H1 (cell line): ENCODE measurements at regions not wholly inside any gene's neighbourhood (a gene's known extent, or its start where the extent isn't known, plus 50 kb on each side); places are given as distances from the start of the nearest gene placed in this dataset.

Source experiments
- BACH1 ChIP-seq: IDR thresholded peaks from 2 replicates; pipeline ENCODE4 v1.6.1; 2012; ENCODE audit warnings: low read length, improper control_type of control experiment
- EP300 ChIP-seq, 2 experiments: IDR thresholded peaks; 1 replicate in 1 of 2; 2 replicates in 1 of 2; pipeline ENCODE4 v1.6.1; 2011 to 2012; ENCODE audit warnings: low read depth in 2 of 2, low read length in 2 of 2, mild to moderate bottlenecking in 2 of 2, borderline replicate concordance in 1 of 2, inconsistent platforms in 1 of 2, moderate library complexity in 1 of 2
- RNF2 ChIP-seq: fragments of 200-900, 300-1000 bp; sonication (generic); IDR thresholded peaks from 2 replicates; pipeline ENCODE4 v1.7.1; 2016; ENCODE audit warnings: borderline replicate concordance, low read depth, mild to moderate bottlenecking, antibody characterized with exemption, low read length; ENCODE audit not compliant: poor library complexity, severe bottlenecking; ENCODE audit errors: missing control alignments
- TAF1 ChIP-seq: IDR thresholded peaks from 2 replicates; pipeline ENCODE4 v1.6.1; 2011; ENCODE audit warnings: mild to moderate bottlenecking, low read depth, low read length

DNA sequence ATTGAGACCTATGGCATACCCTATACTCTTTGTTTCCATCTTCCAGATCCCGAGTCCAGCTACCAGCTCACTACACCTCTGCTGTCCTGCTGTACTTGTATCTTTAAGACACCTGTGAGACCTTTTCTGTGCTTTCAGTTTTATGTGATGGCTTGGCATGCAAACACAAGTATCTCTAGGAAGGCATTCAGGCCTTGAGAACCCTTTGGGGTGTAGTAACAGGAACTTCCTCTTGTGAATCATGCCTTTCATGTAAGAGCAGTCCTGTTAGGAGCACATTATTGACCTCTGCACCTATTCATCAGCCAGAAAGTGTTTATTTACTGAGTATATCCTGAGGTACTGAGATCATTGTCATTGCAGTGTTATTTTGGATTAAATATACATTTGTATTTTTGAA is 87.0 kb upstream of the HTR2A start (continued):
- TF ChIP-seq RNF2: no peak
- TF ChIP-seq BACH1: no peak
- TF ChIP-seq TAF1: no peak
- no peak for TF ChIP-seq EP300 (IDR thresholded peaks at IDR 0.05; ENCODE audit: borderline replicate concordance in 1 of 2, low read depth in 2 of 2, low read length in 2 of 2)
- TF ChIP-seq, all 59 proteins: peak for 0
